GM06990 (cell line): ENCODE measurements at regions not wholly inside any gene's neighbourhood (a gene's known extent, or its start where the extent isn't known, plus 50 kb on each side); places are given as distances from the start of the nearest gene placed in this dataset.

Experiments
- DNase-seq: peaks from one replicate; pipeline ENCODE4 v3.0.0-alpha.2; 2011; ENCODE audit not compliant: insufficient read length; ENCODE audit errors: extremely low read depth
- H3K27me3 ChIP-seq: replicated peaks from 2 replicates; pipeline ENCODE4 v1.6.0; 2011; ENCODE audit warnings: low read length; ENCODE audit not compliant: control insufficient read depth, insufficient read depth
- H3K36me3 ChIP-seq: 2 replicates; pipeline ENCODE4 v1.5.1; 2011; ENCODE audit warnings: low read length; ENCODE audit not compliant: control insufficient read depth, insufficient read depth
- H3K4me3 ChIP-seq: replicated peaks from 2 replicates; pipeline ENCODE4 v1.5.1; 2011; ENCODE audit warnings: low read depth, mild to moderate bottlenecking, control low read depth, low read length
- CTCF ChIP-seq: IDR thresholded peaks from 2 replicates; pipeline ENCODE4 v1.5.1; 2011; ENCODE audit warnings: low read length, control low read depth, mild to moderate bottlenecking, inconsistent platforms; ENCODE audit not compliant: insufficient read depth, poor library complexity, severe bottlenecking

GRCh38 chr21:16800536-16801275 lies 712.1 kb upstream of the CXADR start:
- H3K27me3 ChIP-seq, result no peaks in the 10 kb centered on the region
- no peak overlapping the region for H3K4me3 ChIP-seq
- no peaks in the 10 kb centered on the region for H3K36me3 ChIP-seq
- no peak for TF ChIP-seq CTCF
- DNase-seq, result no peak

GRCh38 chr21:16811011-16811410 lies 701.8 kb upstream of the CXADR start:
- Histone ChIP-seq H3K36me3 (no peaks in the 10 kb centered on the region), H3K4me3 (no peak overlapping the region), H3K27me3 (no peaks in the 10 kb centered on the region)
- no peak for TF ChIP-seq CTCF
- no peak for DNase-seq

- H3K27me3 ChIP-seq, result no peaks in the 10 kb centered on the region
- H3K4me3 ChIP-seq, result no peak overlapping the region
- TF ChIP-seq CTCF, result no peak
- no peak for DNase-seq
- H3K36me3 ChIP-seq, result no peaks in the 10 kb centered on the region
Observed at GRCh38 chr21:16811970-16812369, 700.9 kb upstream of the CXADR start.

GRCh38 chr21:16815243-16815642 lies 697.6 kb upstream of the CXADR start:
- no peak for TF ChIP-seq CTCF
- no peak for DNase-seq

GRCh38 chr21:16821588-16821987 lies 691.3 kb upstream of the CXADR start:
- H3K27me3 ChIP-seq, result no peaks in the 10 kb centered on the region
- H3K4me3 ChIP-seq, result no peak overlapping the region
- TF ChIP-seq CTCF, result no peak
- no peak for DNase-seq
- no peaks in the 10 kb centered on the region for H3K36me3 ChIP-seq

More at GRCh38 chr21:16815243-16815642, 697.6 kb upstream of the CXADR start:
- no peaks in the 10 kb centered on the region for H3K36me3 ChIP-seq
- H3K27me3 ChIP-seq, result no peaks in the 10 kb centered on the region
- H3K4me3 ChIP-seq, result no peak overlapping the region

GRCh38 chr21:16829532-16829931 lies 683.3 kb upstream of the CXADR start:
- DNase-seq, result no peak
- H3K4me3 ChIP-seq, result no peak overlapping the region
- TF ChIP-seq CTCF, result no peak
- H3K27me3 ChIP-seq, result no peaks in the 10 kb centered on the region
- no peaks in the 10 kb centered on the region for H3K36me3 ChIP-seq
